COR-L47 (cell line): ENCODE measurements at regions not wholly inside any gene's neighbourhood (a gene's known extent, or its start where the extent isn't known, plus 50 kb on each side); places are given as distances from the start of the nearest gene placed in this dataset.

ENCODE experiments used
- DNase-seq: peaks from one replicate; lab custom pipeline; 2025; lab: John Stamatoyannopoulos, UW

DNA sequence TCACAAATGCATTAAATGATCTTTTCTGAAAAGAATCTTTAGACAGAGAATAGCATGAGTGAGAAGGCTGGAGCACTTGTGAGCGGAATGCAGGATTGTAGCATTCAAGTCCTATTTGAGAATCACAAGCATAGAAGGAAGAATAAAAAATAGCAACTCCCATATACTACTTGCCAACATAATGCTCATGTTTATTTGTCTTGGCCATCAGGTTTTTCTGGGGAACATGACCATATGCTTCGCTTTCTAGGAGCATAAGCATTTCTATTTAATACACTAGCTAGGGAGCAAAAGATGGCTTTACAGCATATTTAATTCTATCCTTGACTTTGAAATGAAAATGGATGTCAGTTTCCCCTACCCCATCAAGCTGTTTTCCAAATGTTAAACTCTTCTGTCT, 170.3 kb upstream of the MITF start:
- no peak for DNase-seq

DNA sequence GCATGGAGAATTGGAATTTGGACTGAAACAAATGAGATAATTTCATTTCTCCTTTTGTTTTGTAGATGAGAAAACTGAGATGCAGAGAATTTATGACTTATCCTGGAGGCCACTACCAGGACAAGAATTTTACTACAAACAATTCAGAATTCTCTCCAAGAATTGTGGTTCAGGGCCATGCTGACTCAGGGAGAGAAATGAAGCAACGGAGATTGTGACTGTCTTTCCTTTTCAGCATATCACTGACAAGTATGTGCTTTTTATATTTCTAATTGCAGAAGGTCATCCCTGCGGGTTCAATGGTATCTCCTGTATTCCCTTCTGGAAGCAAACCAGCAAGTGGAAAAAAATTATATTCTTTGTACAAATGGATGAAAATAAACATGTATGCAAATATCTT, 170.8 kb upstream of the MITF start:
- no peak for DNase-seq

DNA sequence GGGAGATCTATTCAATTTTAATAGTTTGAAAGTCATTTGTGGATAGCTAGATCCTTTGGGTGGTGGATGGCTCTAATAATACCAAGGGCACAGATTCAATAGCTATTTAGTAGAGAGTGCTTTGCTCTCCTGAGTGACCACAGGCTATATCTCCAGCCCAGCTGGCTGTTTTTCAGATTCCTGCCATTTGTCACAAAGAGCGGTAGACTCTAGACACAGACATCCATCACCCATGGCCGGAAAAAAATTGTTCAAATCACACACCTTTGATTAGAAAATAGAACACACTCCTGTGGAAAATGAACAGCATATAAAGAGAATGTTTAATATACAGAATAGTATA, 171.6 kb upstream of the MITF start:
- DNase-seq, result no peak

DNA sequence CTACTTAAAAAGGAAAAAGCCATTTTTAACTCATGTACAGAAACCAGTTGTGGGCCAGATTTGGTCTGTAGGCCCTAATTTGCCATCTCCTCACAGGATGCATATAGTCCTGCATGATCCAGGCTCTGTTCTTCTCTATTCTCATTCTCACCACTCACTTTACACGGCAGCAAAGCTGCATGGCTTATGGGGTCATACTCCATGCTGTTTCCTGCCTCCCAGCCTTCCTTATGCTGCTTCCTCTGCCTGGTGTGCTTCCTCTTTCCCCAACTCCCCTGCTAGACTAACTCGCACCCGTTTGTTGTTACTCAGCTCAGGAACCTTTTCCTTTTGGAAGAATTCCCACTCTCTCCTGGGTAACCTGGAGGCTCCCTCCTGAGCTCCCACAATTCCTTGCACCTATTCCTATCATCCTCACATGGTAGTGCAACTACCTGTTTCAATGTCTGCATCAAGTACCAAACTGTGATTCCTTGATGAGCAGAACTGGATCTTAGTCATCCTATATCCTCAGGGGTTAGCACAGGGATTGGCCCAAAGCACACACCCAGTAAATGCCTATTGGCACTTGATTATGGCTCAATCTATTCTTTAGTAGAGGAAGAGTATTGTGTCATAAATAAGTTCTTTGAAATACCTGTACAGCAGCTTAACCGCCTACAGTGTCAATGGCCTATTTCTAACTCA, 172.1 kb upstream of the MITF start:
- no peak for DNase-seq

DNA sequence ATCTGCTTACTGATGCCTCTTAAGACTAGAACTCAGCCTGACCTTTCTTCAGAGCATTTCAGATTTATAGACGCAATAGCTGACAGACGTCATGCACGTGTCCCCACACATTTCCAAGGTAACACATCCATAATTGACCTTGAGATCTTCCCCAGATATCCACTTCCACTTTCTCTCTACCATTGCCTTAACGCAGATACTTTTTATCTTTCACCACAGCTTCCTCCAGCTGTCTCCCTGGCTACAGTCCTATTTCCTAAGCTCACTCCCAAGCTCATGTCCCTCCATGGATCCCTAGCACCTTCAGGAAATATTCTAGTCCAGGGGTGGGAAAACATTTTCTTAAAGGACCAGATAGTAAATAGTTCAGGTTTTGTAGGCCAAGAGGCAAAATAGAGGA, 173.0 kb upstream of the MITF start:
- no peak for DNase-seq

DNA sequence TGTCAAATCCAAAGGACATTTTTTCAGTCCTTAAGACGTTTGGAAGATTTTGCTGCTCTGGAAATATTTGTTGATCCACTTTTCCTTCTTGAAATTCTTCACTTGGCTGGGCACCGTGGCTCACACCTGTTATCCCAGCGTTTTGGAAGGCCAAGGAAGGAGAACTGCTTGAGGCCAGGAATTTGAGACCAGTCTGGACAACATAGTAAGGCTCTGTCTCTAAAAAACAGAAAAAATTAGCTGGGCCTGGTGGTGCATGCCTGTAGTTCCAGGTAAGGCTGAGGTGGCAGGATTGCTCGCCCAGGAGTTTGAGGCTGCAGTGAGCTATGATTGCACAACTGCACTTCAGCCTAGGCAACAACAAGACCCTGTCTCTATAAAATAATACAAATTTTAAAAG, 173.9 kb upstream of the MITF start:
- no peak for DNase-seq

DNA sequence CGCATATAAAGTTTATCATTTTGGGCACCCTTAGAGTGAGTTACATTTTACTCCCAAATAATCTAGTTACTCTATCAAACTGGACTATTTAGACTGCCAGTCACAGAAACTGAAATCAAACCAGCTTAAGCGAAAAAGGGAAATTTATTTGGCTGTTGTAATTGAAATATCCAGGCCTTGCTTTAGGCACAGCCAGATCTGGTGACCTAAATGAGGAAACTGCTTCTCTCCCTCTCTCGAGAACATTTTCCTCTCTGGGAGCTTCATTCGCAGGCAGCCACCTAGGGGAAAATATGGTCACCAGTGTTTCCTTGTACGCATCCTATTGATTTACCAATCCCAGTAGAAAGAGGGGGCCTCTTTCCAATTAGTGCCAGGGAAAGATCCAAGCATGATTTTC, 175.3 kb upstream of the MITF start:
- no peak for DNase-seq

DNA sequence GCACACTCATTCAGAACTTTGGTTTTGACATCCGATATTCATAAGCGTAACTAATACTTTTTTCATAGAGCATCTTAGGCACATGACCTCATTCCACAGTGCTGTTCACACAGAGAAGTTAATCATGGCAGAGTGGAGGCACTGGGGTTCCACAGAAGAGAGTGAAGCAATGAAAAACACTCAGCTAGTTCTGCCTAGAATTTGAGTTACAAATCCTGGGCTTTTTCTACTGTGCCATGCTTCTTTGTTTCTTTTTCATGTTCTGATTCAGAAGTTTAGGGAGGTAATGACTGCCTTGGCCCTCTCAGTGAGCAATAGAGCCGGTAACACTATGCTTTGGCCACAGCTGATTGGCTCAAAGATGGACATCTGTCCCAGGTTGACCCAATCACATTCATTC, 176.1 kb upstream of the MITF start:
- no peak for DNase-seq

DNA sequence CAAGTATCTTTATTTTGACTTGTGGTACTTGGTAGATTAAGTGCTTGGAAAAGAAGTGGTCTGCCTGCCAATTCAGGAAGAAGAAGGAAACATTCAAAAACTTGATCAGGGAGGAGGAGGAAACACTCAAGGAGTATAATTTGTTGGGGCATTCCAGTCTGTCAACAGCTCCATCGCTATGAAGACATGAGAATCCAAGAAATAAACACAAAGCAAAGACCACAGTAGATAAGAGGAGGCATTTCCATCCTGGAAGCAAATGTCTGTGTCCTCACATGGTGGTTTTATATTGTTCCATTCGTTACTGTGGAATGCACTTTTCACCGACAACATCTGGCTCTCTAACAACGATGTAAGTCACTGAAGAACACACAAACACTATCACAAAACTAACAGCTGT, 176.1 kb upstream of the FRMD4B start:
- no peak for DNase-seq

DNA sequence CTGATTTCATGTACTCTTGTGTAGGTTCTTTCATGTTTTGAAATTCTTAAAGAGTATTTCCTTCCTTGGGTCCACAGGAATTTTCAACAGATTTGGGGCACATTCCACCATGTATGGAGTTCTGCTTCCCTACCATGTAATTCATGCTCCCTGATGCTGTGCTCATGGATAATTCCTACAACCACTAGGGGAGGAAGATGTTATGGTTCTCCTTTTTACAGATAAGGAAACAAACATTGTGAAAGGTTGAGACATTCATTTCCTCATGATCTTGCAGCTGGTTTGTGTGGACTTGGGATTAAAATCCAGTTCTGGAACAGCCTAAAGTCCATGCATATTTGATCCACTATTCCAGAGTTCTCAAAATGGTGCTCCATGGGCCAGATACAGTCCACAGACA, 174.9 kb upstream of the FRMD4B start:
- no peak for DNase-seq

DNA sequence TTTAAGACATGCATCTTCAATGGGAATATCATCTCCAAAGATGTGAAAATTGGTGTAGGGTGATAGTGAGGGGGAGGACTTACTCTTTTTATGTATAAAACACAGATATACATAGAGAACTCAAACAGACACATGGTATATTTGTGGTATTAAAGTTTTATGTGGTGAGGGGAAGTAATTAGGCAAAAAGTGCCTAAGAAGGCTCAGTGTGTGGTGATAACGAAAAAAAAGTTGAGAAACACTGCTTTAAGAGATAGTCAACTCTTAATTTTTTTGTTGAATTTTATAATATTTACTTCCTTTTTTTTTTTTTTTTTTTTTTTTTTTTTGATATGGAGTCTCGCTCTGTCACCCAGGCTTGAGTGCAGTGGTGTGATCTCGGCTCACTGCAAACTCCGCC, 174.2 kb upstream of the FRMD4B start:
- DNase-seq, result no peak

DNA sequence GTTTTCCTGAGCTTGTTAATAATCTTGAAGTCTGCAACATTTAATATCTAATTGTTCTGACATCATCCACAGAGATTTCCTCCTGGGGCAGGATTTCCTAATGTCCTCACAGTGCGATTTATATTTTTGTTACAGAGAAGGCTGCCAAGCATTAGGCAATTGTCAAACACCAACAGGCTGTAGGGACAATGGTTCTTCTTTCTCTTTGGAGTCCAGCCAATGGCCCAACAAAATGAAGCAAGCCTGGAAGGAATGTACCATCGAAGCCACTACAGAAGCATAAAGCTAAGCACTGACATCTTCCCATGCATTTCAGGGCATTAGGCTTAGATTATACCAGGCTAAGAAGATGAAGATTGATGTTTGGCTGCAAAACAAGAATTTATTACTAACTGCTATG, 173.0 kb upstream of the FRMD4B start:
- DNase-seq, result no peak

DNA sequence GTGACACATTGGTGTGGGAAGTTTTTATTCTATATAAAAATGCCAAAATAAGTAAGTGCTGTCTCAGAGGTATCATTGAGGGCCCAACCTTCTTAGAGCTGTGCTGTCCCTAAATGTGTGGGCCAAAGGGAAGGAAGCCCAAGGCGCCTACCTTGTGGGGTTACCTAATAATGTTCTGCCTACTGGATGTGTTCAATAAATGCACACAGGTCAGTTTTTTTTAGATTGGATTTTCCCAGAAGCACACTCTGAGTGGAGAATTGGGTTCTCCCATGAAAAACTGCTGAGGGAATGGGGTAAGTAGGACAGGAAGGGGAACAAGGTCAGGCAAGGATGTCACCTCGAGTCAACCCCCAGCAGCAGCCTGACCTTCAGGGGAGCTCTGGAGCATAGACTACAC, 168.7 kb upstream of the FRMD4B start:
- DNase-seq, result no peak

DNA sequence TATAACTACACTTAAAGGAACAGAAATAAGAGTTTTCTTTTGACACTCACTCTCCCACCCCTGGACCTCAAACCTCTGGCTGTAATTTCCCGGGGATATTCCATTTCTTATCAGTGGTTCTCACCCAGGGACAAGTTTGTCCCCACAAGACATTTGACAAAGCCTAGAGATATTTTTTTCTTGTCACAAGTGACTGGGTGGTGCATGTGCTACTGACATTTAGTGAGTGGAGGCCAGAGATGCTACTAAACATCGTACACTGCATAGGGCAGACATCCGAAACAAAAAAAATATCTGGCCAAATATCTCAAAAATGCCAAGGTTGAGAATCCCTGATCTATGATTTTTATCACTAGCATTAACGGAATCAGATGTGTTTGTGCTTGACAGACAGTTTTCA, 168.0 kb upstream of the FRMD4B start:
- no peak for DNase-seq

DNA sequence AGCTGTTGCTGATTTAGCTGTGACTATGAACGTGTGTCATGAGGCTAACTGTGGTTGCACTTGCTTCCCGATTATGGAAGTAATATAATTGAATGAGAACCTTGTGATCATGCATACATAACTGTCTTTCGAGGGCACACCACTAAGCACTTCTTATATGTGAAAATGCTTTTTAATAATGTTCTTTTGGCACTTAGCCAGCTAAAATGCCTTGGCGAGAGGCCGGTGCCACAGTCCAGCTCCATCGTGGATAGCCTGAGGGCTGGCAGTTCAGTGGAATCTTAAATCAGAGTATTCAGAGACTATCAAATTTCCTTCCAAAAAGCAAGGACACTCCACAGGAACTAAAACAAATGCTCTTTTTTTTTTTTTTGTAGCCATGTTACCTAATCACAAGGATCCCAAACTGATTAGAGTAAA, 161.6 kb upstream of the FRMD4B start:
- DNase-seq, result no peak

DNA sequence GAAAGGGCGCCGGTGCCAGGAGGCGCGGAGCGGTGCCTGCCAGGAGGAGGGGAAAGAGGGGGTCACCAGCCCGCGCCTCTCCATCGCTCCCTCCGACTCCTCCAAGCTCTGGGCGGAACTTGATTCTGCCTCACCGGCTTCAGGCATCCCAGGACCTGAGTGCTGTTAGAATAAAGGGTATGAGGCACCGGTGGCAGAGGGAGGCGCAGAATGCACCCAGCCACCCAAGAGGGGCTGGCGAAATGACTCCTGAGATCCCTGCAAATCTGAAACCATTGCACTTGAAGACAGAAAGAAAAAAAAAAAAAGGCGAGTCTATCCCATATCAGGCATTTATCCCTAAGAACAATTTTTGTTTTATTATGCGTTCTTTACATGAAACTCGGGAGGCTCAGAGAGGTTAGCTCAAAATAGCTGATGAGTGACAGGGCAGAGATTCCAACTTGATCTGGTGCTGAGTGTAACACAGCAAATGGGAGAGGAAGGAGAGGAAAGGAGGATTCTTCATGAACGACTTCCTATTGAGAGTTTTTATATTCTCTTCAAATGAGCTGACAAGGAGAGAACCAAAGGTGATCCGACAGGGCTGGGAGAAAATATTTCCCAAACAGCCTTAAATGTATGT, 157.0 kb upstream of the FRMD4B start:
- DNase-seq, result no peak

DNA sequence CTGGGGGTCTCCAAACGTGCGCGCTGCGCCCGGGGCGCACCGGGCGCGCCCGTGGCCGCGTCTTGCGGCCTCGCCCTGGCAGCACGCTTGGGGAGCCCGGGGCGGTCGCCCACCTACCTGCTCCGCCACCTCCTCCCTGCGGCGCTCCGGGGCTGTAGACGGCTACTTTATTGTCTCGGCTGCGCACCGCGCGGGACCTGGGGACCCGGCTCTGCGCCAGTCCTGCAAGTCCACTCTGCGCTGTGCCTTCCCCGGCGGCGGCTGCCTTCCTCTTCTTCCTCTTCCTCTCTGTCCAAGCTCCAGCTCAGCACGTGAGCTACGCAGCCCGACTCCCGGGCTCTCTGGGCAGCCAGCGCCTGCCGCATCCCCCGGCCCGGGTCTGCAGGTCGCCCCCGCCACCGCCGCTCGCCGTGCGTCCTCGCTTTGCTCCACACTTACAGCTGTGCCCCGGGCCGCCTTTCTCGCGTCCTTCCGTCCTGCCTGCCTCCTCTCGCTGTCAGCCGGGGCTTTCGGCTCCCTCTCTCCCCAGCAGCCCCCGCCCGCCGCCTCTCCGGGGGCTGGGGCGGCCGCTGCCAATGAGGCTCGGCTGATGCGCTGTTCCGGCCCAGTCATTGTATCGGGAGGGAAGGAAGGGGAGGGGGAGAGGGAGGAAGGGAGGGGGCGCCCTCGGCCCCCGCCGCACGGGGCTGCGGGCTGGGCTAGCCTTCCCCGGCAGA, 156.4 kb upstream of the FRMD4B start:
- peak; percentile 11 for DNase-seq

DNA sequence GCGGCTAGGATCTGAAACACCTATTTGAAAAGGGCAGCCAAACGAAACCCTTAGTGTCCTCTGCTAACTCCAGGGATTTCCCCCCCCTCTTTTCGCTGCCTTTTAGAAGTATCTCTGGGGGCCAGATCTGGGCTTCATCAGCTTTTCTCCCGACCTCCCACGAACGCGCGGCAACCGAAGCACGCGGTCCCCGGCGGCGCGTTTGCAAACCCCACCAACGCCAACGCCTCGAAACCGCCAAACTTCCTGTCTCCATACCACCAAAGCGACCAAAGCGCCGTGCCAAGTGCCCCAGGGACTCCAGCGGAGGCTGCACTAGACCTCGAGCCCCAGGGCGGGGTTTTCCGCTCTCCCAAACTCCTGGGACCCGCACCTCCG, 155.8 kb upstream of the FRMD4B start:
- peak; percentile 20 for DNase-seq

DNA sequence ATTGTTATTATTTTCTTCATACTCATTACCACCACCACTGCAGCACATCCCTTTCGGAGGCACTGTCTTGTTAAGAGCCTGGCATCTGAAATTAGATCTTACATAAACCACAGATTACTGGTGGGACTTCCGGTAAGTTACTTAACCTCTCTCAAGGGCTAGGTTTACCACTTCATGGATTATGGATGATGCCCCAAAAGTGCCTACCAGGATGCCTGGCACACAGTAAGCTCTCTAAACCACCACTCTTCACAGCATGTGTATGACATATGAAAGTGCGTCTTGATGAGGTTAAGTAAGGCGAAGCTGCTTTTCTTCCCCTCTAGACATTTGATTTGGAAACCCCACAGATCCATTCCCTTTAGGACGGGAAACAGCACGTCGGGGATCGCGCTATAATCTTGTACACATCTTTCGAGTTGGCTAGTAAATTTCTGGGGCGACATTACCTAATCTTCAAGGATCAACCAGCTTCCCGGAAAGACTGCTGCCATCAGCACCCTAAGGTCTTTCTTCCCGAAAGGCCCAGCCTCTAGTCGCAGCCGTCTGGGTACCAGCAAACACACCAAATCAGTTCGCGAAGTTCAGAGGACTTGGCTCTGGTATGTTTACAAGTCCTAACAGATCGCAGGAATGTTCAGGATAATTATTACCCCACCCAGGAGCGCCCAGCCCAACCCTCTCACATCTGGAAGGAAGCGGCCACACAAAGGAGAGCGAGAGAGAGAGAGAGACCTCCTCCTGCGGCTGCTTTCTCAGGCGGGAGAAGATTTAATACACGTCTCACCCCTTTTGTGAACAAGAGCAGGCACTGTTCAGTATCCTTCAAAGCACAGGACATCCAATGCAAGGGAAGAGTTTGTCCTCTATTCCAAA, 155.1 kb upstream of the FRMD4B start:
- DNase-seq, result no peak

DNA sequence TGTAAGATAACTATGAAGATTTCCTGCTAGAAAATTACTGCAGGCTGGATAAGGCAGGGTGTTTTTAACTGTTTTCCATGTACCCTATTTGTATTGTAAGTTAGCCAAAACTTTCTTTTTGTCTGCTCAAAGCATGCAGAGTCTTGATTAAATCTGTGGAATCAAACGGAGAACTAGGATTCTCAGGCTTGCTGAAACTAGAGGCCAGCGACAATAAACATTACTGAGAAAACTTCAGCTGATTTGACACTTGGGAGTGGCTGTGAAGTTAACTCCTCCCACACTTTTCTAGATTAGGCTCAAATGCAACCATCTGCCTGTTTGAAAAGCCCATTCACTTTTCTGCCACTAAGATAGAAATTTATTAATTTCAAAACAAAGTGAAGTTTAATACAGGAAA, 153.2 kb upstream of the FRMD4B start:
- no peak for DNase-seq

DNA sequence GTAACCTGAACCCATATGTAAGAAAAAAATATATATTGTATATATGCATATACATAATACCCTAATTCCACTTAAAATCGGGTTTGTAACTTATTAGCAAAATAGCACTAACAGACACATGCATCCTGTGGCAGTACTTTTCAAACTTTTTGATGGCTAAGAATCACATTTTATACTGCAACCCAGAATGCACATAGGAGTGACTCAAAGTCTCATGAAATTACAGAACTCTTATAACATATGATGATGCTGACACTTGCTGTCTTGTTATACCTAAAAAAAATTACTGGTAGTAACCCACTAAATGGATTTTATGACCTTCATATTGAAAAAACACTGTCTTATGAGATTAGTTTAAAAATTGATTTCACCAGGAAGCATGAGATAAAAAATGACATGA, 152.4 kb upstream of the FRMD4B start:
- DNase-seq, result no peak

DNA sequence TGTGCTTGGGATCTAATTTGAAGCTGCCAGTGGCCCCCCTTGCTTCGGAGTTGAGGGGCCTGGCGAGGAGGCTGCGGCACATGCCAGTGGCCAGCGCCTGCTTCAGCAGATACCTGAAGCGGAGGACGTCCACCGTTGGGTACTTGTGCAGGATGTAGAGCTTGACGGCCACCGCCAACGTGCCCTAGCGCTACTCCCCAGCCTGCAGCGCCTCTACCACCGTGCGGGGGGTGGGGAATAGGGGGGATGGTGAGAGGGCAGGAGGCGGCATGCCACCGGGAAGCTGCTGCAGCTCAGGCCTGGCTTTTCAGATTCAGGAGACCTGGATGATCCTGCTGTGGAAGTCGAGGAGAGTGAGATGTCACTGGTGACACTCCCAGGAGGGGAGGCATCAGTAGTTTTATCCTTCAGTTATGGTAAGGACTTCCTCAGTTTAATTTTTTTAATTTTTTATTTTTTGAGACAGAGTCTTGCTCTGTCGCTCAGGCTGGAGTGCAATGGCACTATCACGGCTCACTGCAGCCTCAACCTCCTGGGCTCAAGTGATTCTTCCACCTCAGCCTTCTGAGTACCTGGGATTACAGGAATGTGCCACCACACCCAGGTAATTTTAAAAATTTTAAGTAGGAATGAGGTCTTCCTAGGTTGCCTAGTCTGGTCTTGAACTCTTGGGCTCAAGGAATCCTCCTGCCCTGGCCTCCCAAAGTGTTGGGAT, 150.6 kb upstream of the FRMD4B start:
- no peak for DNase-seq
